Epithelial cell of esophagus (primary cell): ENCODE measurements at regions not wholly inside any gene's neighbourhood (a gene's known extent, or its start where the extent isn't known, plus 50 kb on each side); places are given as distances from the start of the nearest gene placed in this dataset.

Experiments
- DNase-seq: peaks from one replicate; pipeline ENCODE4 v3.0.0; 2010; ENCODE audit warnings: low read depth
- H3K4me3 ChIP-seq: 2 replicates; pipeline ENCODE4 v1.5.1; 2011; ENCODE audit warnings: mild to moderate bottlenecking, low read length, control low read depth
- CTCF ChIP-seq: IDR thresholded peaks from 2 replicates; pipeline ENCODE4 v1.5.1; 2011; ENCODE audit warnings: low read depth, mild to moderate bottlenecking, low read length, control low read depth, inconsistent platforms; ENCODE audit not compliant: insufficient read depth; ENCODE audit errors: missing control alignments

DNA sequence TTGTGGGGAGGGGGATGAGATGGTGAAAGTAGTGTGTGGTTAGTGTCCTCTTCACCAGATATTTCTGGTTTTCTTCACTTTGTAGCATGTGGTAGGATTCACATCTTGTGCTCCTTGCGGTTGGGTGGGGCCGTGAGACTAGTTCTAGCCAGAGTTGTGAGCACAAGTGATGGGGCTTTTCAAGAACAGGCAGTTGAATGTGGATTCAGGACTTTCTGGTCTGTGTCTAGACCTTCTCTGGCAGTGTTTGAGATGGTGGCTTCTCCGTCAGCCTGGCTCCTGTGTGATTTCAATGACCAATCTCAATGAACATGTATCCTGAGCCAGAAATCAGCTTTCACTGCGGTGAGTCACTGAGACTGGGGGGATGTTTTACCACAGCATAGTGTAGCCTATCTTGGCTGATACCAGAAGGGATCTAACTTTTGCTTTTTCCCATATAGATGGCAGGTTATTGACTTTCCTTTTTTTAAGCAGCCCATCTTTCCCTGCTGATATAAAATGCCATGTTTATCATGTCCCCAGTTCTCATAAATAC lies 82.6 kb downstream of the RPLP1 start:
- no peak for TF ChIP-seq CTCF
- DNase-seq = peak; percentile 22

GRCh38 chr15:69535998-69536397 lies 83.4 kb downstream of the RPLP1 start:
- DNase-seq = no peak

More for the DNA sequence above, 82.6 kb downstream of the RPLP1 start:
- H3K4me3 ChIP-seq = no peak overlapping the region

GRCh38 chr15:69536726-69537512 lies 84.3 kb downstream of the RPLP1 start:
- no peak for DNase-seq
- TF ChIP-seq CTCF = no peak
- no peak overlapping the region for H3K4me3 ChIP-seq

More at GRCh38 chr15:69535998-69536397, 83.4 kb downstream of the RPLP1 start:
- H3K4me3 ChIP-seq = no peak overlapping the region
- TF ChIP-seq CTCF = no peak

DNA sequence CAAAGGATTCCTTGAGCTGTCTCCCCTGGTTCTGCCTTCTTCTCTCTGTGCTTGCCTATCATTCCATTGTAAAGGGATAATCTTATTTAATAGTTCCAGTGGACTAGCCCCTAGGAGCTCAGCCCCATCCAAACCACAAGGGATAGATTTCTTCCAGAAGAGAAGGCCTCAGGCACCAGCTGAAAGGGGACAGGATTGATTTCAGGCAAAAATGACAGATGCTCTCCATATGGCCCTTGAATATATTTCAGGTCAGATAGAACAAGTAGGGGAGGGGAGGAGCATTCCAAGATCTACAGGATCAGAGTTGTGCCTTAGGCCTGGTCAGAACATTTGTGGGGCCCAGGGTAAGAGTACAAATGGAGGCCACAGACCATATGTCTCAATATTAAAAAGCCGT lies 85.3 kb downstream of the RPLP1 start:
- TF ChIP-seq CTCF = no peak
- DNase-seq = no peak
- no peak overlapping the region for H3K4me3 ChIP-seq

GRCh38 chr15:69538379-69538778 lies 85.8 kb downstream of the RPLP1 start:
- no peak for DNase-seq
- H3K4me3 ChIP-seq = no peak overlapping the region
- no peak for TF ChIP-seq CTCF

GRCh38 chr15:69539345-69539744 lies 86.7 kb downstream of the RPLP1 start:
- no peak overlapping the region for H3K4me3 ChIP-seq
- no peak for TF ChIP-seq CTCF
- DNase-seq = no peak

DNA sequence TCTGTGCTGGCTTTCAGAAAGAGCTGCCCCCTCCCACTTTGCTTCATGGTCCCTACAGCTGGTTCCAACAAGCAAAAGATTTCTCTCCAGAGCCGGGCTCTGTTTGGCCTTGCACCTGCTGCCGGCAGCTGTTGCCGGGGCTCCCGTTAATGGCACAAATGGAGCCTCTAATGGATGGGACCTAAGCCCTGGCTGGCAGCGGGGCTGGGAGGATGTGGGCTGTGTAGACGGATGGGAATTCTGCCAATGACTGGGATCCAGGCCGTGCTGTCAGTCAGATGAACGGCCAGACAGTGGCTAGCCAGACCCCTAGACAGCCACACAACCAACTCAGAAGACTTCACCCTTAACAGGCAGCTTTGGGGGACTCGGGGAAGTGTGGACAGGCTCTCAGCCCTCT lies 88.0 kb downstream of the RPLP1 start:
- no peak for TF ChIP-seq CTCF
- H3K4me3 ChIP-seq = no peak overlapping the region
- no peak for DNase-seq
